ENCODE measurements at regions not wholly inside any gene's neighbourhood (a gene's known extent, or its start where the extent isn't known, plus 50 kb on each side); places are given as distances from the start of the nearest gene placed in this dataset.

DNA sequence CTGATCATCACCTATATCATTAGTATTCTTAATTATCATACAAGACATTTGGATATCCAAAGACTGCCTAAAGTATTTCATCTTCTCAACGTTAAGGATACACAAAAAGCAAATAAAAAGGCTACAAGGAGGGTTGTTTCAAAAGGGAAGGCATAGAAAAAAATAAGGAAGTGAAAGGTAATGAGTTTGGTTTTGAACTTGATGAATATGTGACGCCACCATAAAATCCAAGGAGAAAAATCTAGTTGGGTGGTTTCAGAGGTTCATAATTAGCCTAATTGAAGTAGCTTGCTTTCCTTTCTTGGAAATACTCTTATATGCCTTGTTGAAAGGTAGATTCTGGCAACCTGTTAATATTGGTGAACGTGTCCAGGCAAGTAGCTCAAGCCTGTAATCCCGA lies 96.1 kb upstream of the SGCD start:
- TF ChIP-seq ESRRG (CRISPR knock-in tag; IDR thresholded peaks at IDR 0.05) (no peak), ISL1 (CRISPR knock-in tag; IDR thresholded peaks at IDR 0.05) (no peak), ZNF565 (CRISPR knock-in tag; conservative IDR thresholded peaks at IDR 0.05; ENCODE audit: low read depth) (no peak), TOX (CRISPR knock-in tag; IDR thresholded peaks at IDR 0.05; ENCODE audit: borderline replicate concordance) (no peak), ZNF70 (CRISPR knock-in tag; IDR thresholded peaks at IDR 0.05) (no peak)
- ATAC-seq: no peak

DNA sequence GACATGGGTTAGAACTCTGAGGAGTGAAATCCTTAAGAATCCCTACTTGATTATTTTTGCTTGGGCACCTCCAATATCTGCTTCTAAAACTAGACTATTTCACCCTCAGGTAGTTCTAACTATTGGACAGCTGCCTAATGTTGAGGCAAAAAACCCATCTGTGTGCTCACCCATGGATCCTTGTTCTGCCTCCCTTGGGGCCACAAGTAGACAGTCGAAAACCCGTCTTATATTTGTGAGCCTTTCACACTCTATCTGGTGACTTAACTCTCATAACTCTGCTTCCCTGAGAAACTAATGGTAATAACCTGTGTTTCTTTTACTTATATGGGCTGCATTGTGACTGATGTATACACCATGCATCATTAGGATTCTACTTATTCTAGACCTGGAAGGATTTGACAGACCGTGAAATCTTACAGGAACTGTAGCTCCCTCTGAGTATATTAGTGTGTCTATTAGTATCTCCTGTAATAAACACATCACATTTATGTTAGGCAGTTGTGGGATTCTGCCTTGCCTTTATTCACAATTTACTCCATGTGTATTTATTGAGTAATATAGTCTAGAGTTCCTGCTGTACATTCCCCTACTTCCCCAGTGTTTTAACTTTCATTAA lies 94.6 kb upstream of the SGCD start:
- no peak for TF ChIP-seq ZNF70 (CRISPR knock-in tag; IDR thresholded peaks at IDR 0.05)
- TF ChIP-seq SNAI2 (CRISPR knock-in tag; IDR thresholded peaks at IDR 0.05): no peak
- TF ChIP-seq CSDC2 (CRISPR knock-in tag; IDR thresholded peaks at IDR 0.05): no peak
- TF ChIP-seq ARNTL (CRISPR knock-in tag; IDR thresholded peaks at IDR 0.05; ENCODE audit: borderline replicate concordance, low read depth): no peak
- no peak for TF ChIP-seq ISL1 (CRISPR knock-in tag; IDR thresholded peaks at IDR 0.05)
- TF ChIP-seq TOX (CRISPR knock-in tag; IDR thresholded peaks at IDR 0.05; ENCODE audit: borderline replicate concordance): no peak
- TF ChIP-seq, protein P1, sequence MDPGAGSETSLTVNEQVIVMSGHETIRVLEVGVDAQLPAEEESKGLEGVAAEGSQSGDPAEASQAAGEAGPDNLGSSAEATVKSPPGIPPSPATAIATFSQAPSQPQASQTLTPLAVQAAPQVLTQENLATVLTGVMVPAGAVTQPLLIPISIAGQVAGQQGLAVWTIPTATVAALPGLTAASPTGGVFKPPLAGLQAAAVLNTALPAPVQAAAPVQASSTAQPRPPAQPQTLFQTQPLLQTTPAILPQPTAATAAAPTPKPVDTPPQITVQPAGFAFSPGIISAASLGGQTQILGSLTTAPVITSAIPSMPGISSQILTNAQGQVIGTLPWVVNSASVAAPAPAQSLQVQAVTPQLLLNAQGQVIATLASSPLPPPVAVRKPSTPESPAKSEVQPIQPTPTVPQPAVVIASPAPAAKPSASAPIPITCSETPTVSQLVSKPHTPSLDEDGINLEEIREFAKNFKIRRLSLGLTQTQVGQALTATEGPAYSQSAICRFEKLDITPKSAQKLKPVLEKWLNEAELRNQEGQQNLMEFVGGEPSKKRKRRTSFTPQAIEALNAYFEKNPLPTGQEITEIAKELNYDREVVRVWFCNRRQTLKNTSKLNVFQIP (CRISPR knock-in tag; IDR thresholded peaks at IDR 0.05; ENCODE audit: borderline replicate concordance, low read depth): no peak
- TF ChIP-seq ESRRG (CRISPR knock-in tag; IDR thresholded peaks at IDR 0.05): no peak
- no peak for TF ChIP-seq ZC3H10 (CRISPR knock-in tag; IDR thresholded peaks at IDR 0.05)
- TF ChIP-seq, protein P2, sequence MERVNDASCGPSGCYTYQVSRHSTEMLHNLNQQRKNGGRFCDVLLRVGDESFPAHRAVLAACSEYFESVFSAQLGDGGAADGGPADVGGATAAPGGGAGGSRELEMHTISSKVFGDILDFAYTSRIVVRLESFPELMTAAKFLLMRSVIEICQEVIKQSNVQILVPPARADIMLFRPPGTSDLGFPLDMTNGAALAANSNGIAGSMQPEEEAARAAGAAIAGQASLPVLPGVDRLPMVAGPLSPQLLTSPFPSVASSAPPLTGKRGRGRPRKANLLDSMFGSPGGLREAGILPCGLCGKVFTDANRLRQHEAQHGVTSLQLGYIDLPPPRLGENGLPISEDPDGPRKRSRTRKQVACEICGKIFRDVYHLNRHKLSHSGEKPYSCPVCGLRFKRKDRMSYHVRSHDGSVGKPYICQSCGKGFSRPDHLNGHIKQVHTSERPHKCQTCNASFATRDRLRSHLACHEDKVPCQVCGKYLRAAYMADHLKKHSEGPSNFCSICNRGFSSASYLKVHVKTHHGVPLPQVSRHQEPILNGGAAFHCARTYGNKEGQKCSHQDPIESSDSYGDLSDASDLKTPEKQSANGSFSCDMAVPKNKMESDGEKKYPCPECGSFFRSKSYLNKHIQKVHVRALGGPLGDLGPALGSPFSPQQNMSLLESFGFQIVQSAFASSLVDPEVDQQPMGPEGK (CRISPR knock-in tag; IDR thresholded peaks at IDR 0.05; ENCODE audit: borderline replicate concordance): no peak
- no peak for ATAC-seq

DNA sequence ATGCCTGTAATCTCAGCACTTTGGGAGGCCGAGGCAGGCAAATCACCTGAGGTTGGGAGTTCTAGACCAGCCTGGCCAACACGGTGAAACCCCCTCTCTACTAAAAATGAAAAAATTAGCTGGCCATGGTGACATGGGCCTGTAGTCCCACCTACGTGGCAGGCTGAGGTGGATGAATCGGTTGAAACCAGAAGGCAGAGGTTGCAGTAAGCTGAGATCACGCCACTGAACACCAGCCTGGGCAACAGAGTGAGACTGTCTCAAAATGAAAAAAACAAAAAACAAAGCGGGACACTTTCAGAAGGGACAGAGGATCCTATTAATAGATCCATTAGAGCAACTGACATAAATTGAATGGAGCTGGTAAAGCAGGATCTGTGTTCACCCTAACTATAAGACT lies 89.6 kb upstream of the SGCD start:
- no peak for ATAC-seq
- TF ChIP-seq, protein P1 (CRISPR knock-in tag; IDR thresholded peaks at IDR 0.05; ENCODE audit: borderline replicate concordance, low read depth): no peak
- TF ChIP-seq, protein P3, sequence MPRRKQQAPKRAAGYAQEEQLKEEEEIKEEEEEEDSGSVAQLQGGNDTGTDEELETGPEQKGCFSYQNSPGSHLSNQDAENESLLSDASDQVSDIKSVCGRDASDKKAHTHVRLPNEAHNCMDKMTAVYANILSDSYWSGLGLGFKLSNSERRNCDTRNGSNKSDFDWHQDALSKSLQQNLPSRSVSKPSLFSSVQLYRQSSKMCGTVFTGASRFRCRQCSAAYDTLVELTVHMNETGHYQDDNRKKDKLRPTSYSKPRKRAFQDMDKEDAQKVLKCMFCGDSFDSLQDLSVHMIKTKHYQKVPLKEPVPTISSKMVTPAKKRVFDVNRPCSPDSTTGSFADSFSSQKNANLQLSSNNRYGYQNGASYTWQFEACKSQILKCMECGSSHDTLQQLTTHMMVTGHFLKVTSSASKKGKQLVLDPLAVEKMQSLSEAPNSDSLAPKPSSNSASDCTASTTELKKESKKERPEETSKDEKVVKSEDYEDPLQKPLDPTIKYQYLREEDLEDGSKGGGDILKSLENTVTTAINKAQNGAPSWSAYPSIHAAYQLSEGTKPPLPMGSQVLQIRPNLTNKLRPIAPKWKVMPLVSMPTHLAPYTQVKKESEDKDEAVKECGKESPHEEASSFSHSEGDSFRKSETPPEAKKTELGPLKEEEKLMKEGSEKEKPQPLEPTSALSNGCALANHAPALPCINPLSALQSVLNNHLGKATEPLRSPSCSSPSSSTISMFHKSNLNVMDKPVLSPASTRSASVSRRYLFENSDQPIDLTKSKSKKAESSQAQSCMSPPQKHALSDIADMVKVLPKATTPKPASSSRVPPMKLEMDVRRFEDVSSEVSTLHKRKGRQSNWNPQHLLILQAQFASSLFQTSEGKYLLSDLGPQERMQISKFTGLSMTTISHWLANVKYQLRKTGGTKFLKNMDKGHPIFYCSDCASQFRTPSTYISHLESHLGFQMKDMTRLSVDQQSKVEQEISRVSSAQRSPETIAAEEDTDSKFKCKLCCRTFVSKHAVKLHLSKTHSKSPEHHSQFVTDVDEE (CRISPR knock-in tag; IDR thresholded peaks at IDR 0.05): no peak
- no peak for TF ChIP-seq ARNTL (CRISPR knock-in tag; IDR thresholded peaks at IDR 0.05; ENCODE audit: borderline replicate concordance, low read depth)
- TF ChIP-seq, protein P2 (CRISPR knock-in tag; IDR thresholded peaks at IDR 0.05; ENCODE audit: borderline replicate concordance): no peak
- TF ChIP-seq TOX (CRISPR knock-in tag; IDR thresholded peaks at IDR 0.05; ENCODE audit: borderline replicate concordance): no peak
- no peak for TF ChIP-seq ZFP30 (CRISPR knock-in tag; IDR thresholded peaks at IDR 0.05)
- TF ChIP-seq, protein P4, sequence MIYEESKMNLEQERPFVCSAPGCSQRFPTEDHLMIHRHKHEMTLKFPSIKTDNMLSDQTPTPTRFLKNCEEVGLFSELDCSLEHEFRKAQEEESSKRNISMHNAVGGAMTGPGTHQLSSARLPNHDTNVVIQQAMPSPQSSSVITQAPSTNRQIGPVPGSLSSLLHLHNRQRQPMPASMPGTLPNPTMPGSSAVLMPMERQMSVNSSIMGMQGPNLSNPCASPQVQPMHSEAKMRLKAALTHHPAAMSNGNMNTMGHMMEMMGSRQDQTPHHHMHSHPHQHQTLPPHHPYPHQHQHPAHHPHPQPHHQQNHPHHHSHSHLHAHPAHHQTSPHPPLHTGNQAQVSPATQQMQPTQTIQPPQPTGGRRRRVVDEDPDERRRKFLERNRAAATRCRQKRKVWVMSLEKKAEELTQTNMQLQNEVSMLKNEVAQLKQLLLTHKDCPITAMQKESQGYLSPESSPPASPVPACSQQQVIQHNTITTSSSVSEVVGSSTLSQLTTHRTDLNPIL (CRISPR knock-in tag; IDR thresholded peaks at IDR 0.05; ENCODE audit: low read depth): no peak
- TF ChIP-seq, protein P5, sequence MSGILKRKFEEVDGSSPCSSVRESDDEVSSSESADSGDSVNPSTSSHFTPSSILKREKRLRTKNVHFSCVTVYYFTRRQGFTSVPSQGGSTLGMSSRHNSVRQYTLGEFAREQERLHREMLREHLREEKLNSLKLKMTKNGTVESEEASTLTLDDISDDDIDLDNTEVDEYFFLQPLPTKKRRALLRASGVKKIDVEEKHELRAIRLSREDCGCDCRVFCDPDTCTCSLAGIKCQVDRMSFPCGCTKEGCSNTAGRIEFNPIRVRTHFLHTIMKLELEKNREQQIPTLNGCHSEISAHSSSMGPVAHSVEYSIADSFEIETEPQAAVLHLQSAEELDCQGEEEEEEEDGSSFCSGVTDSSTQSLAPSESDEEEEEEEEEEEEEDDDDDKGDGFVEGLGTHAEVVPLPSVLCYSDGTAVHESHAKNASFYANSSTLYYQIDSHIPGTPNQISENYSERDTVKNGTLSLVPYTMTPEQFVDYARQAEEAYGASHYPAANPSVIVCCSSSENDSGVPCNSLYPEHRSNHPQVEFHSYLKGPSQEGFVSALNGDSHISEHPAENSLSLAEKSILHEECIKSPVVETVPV (CRISPR knock-in tag; IDR thresholded peaks at IDR 0.05): no peak
- TF ChIP-seq ZNF70 (CRISPR knock-in tag; IDR thresholded peaks at IDR 0.05): no peak
- TF ChIP-seq PPARA (CRISPR knock-in tag; IDR thresholded peaks at IDR 0.05; ENCODE audit: borderline replicate concordance): no peak
- no peak for TF ChIP-seq RARB (CRISPR knock-in tag; IDR thresholded peaks at IDR 0.05)
- TF ChIP-seq ZC3H10 (CRISPR knock-in tag; IDR thresholded peaks at IDR 0.05): no peak
- TF ChIP-seq CSDC2 (CRISPR knock-in tag; IDR thresholded peaks at IDR 0.05): no peak
- no peak for TF ChIP-seq ZFP3 (CRISPR knock-in tag; IDR thresholded peaks at IDR 0.05)
- TF ChIP-seq GLIS3 (CRISPR knock-in tag; IDR thresholded peaks at IDR 0.05): no peak
- TF ChIP-seq ZNF565 (CRISPR knock-in tag; conservative IDR thresholded peaks at IDR 0.05; ENCODE audit: low read depth): no peak

Measured in SK-N-SH treated with all-trans-retinoic acid at 6 μM for 48 hours (cell line).